ENCODE measurements at regions not wholly inside any gene's neighbourhood (a gene's known extent, or its start where the extent isn't known, plus 50 kb on each side); places are given as distances from the start of the nearest gene placed in this dataset.

GRCh38 chr9:13729955-13730354 is 450.5 kb upstream of the MPDZ start:
- Histone ChIP-seq H4K91ac (ENCODE audit: insufficient read length, low read depth, low read length) (no peak overlapping the region), H3K9ac (ENCODE audit: extremely low read depth, insufficient read length, low read length) (no peak overlapping the region), H2BK15ac (ENCODE audit: low read depth, low read length) (no peak overlapping the region), H3K27ac (ENCODE audit: insufficient read length, low read depth, low read length) (no peak overlapping the region), H3K14ac (ENCODE audit: insufficient read depth, low read length) (no peak overlapping the region), H3K18ac (ENCODE audit: insufficient read length, low read depth, low read length) (no peak overlapping the region), H3K4me2 (ENCODE audit: insufficient read depth, insufficient read length, low read length) (no peak overlapping the region), H4K5ac (ENCODE audit: insufficient read length, low read depth, low read length) (no peak overlapping the region), H2BK12ac (ENCODE audit: insufficient read length, low read depth, low read length) (no peak overlapping the region), H3K9me3 (ENCODE audit: control insufficient read depth, low read depth, low read length) (no peaks in the 10 kb centered on the region), H3K4ac (ENCODE audit: low read depth, low read length) (no peak overlapping the region), H2AFZ (ENCODE audit: low read length) (no peak overlapping the region), H2BK5ac (ENCODE audit: insufficient read length, low read length) (no peak overlapping the region), H2AK5ac (ENCODE audit: insufficient read length, low read length) (no peak overlapping the region), H3K27me3 (ENCODE audit: insufficient read depth, low read length) (no peaks in the 10 kb centered on the region), H3K23ac (ENCODE audit: insufficient read length, low read depth, low read length) (no peak overlapping the region), H4K8ac (replicated peaks; ENCODE audit: insufficient read length, low read depth, low read length) (no peak overlapping the region), H3T11ph (ENCODE audit: low read length) (no peak overlapping the region), H2BK20ac (ENCODE audit: low read depth, low read length, poor library complexity, severe bottlenecking) (no peak overlapping the region), H3K56ac (ENCODE audit: insufficient read length, low read depth, low read length) (no peak overlapping the region), H4K20me1 (ENCODE audit: control insufficient read depth, insufficient read depth, insufficient read length) (no peaks in the 10 kb centered on the region), H3K23me2 (ENCODE audit: insufficient read length, low read depth, low read length, poor library complexity, severe bottlenecking) (no peaks in the 10 kb centered on the region), H2BK120ac (ENCODE audit: low read depth, low read length, poor library complexity, severe bottlenecking) (no peak overlapping the region), H3K79me2 (ENCODE audit: insufficient read depth, low read length) (no peaks in the 10 kb centered on the region), H3K4me1 (ENCODE audit: insufficient read depth, low read length) (no peaks in the 10 kb centered on the region), H3K79me1 (ENCODE audit: insufficient read depth, low read depth, low read length, poor library complexity, severe bottlenecking) (no peaks in the 10 kb centered on the region)
- TF ChIP-seq, protein P1, sequence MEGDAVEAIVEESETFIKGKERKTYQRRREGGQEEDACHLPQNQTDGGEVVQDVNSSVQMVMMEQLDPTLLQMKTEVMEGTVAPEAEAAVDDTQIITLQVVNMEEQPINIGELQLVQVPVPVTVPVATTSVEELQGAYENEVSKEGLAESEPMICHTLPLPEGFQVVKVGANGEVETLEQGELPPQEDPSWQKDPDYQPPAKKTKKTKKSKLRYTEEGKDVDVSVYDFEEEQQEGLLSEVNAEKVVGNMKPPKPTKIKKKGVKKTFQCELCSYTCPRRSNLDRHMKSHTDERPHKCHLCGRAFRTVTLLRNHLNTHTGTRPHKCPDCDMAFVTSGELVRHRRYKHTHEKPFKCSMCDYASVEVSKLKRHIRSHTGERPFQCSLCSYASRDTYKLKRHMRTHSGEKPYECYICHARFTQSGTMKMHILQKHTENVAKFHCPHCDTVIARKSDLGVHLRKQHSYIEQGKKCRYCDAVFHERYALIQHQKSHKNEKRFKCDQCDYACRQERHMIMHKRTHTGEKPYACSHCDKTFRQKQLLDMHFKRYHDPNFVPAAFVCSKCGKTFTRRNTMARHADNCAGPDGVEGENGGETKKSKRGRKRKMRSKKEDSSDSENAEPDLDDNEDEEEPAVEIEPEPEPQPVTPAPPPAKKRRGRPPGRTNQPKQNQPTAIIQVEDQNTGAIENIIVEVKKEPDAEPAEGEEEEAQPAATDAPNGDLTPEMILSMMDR (conservative IDR thresholded peaks at IDR 0.05): no peak
- WGBS (ENCODE audit: extremely low coverage, insufficient read length, low lambda C conversion rate): no CpG with 5 or more reads among the region's 2 CpGs
- H3K4me1 Mint-ChIP-seq: no peaks in the 10 kb centered on the region
- no peak overlapping the region for H3K4me3 Mint-ChIP-seq
- no peaks in the 10 kb centered on the region for H3K36me3 Mint-ChIP-seq (ENCODE audit: insufficient read depth in 1 of 3, low read depth in 3 of 3)
- no peaks in the 10 kb centered on the region for H3K9me3 Mint-ChIP-seq
- no peak for DNase-seq
- H3K27me3 Mint-ChIP-seq (ENCODE audit: low read depth): no peaks in the 10 kb centered on the region
- no peak overlapping the region for H3K27ac Mint-ChIP-seq
